GM18505 (cell line): ENCODE measurements at regions not wholly inside any gene's neighbourhood (a gene's known extent, or its start where the extent isn't known, plus 50 kb on each side); places are given as distances from the start of the nearest gene placed in this dataset.

ENCODE experiments used
- ATAC-seq: cut with Tn5 transposase; IDR thresholded peaks from one replicate; pipeline ENCODE4 v1.9.1; 2021; ENCODE audit not compliant: unreplicated experiment
- POLR2A ChIP-seq: IDR thresholded peaks from 4 replicates; pipeline ENCODE4 v1.6.1; 2011; ENCODE audit warnings: borderline replicate concordance; ENCODE audit not compliant: insufficient read depth, insufficient read length; ENCODE audit errors: extremely low read depth

- no peak for ATAC-seq
- no peak for TF ChIP-seq POLR2A
These were observed 95.9 kb upstream of the FREM2 start for GRCh38 chr13:38590796-38591507.

GRCh38 chr13:38602266-38602665 is 84.6 kb upstream of the FREM2 start:
- no peak for TF ChIP-seq POLR2A
- no peak for ATAC-seq

- TF ChIP-seq POLR2A, result no peak
- no peak for ATAC-seq
These were observed 80.0 kb upstream of the FREM2 start for GRCh38 chr13:38606699-38607535.

GRCh38 chr13:38617936-38618335 is 68.9 kb upstream of the FREM2 start:
- ATAC-seq, result no peak
- TF ChIP-seq POLR2A, result no peak

- no peak for ATAC-seq
- no peak for TF ChIP-seq POLR2A
These were observed 68.5 kb upstream of the FREM2 start for GRCh38 chr13:38618336-38618735.

GRCh38 chr13:38618881-38619280 is 68.0 kb upstream of the FREM2 start:
- no peak for ATAC-seq
- no peak for TF ChIP-seq POLR2A

- TF ChIP-seq POLR2A, result no peak
- ATAC-seq, result no peak
These were observed 66.0 kb upstream of the FREM2 start for GRCh38 chr13:38620876-38621275.

- no peak for TF ChIP-seq POLR2A
These were observed 62.1 kb upstream of the FREM2 start for GRCh38 chr13:38624822-38625221.

GRCh38 chr13:38628554-38628953 is 58.3 kb upstream of the FREM2 start:
- TF ChIP-seq POLR2A, result no peak
- ATAC-seq, result no peak

More at GRCh38 chr13:38624822-38625221, 62.1 kb upstream of the FREM2 start:
- ATAC-seq, result no peak

GRCh38 chr13:38630780-38631179 is 56.1 kb upstream of the FREM2 start:
- no peak for TF ChIP-seq POLR2A
- no peak for ATAC-seq

GRCh38 chr13:38635030-38635429 is 51.8 kb upstream of the FREM2 start:
- ATAC-seq, result no peak
- TF ChIP-seq POLR2A, result no peak

- no peak for TF ChIP-seq POLR2A
- no peak for ATAC-seq
These were observed 50.8 kb upstream of the FREM2 start for GRCh38 chr13:38636073-38636472.

GRCh38 chr13:38636761-38637160 is 50.1 kb upstream of the FREM2 start:
- no peak for ATAC-seq
- no peak for TF ChIP-seq POLR2A
